HG03378 (cell line): ENCODE measurements at regions not wholly inside any gene's neighbourhood (a gene's known extent, or its start where the extent isn't known, plus 50 kb on each side); places are given as distances from the start of the nearest gene placed in this dataset.
"Not testable (repeated sequence)": the region's sequence is repeated elsewhere in the genome, so short reads cannot be mapped to it uniquely, and the experiment has no call there.

Experiments used
- ATAC-seq: cut with Tn5 transposase; IDR thresholded peaks from one replicate; pipeline ENCODE4 v1.9.1; 2021; ENCODE audit warnings: mild to moderate bottlenecking, moderate library complexity; ENCODE audit not compliant: unreplicated experiment

- no peak for ATAC-seq
These were observed 789.4 kb downstream of the EPHA4 start for GRCh38 chr2:220782609-220783113.

DNA sequence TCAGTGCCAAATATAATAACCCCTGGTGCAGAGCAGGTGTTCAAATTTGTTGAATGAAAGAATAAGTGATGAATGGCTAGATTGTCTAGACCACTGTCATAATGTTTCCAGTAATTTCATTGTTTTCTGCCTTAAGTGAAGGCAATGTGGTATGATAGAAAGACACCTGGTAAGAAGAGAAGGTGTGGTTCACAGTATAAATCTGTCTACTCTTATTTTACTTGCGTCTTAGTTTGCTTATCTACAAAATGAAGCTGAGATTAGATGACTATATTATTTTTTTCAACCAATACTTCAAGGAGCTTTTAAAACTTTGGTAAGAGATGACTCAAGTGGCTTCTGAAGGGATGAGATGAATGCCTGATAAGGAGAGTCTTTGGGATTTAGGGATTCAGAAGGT is 788.4 kb downstream of the EPHA4 start:
- ATAC-seq: no peak

- no peak for ATAC-seq
These were observed 786.9 kb downstream of the EPHA4 start for GRCh38 chr2:220785178-220785577.

DNA sequence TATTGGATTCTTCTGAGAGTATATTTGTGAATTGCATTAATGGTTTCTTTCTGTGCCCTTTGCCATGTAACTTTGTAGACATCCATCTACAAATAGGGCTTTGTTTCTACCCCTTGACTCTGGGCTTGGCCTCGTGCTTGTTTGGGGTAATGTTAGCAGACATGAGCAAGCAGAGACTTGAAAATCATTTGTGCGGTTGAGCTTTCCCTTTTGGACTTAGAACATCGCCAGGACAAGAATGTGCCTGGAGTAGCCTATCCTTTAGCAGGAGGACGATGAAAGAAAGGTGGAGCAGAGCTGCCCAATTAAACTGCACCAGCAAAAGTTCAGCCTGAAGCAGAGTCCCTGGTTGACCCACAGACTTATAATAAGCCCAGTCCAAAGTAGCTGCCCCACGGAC is 785.9 kb downstream of the EPHA4 start:
- ATAC-seq: no peak

DNA sequence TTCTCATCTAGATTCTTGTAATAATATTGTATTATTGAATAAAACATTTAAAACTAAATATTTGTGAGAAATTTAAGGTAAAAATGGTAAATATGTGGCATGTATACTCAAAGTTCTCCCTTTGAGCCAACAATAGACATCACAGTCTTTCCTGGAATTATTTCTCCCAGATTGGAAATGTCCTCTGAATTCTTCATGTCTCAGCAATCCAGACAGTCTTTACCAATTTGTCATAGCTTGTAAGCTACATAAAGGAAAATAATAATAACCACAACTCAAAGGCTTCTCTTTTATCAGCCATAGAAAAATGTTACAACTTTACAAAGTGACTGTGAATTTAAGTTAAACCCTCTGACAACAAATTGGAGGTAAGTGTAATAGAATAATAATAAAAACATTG is 784.9 kb downstream of the EPHA4 start:
- ATAC-seq: no peak

- ATAC-seq: no peak
These were observed 782.1 kb downstream of the EPHA4 start for GRCh38 chr2:220789961-220790360.

DNA sequence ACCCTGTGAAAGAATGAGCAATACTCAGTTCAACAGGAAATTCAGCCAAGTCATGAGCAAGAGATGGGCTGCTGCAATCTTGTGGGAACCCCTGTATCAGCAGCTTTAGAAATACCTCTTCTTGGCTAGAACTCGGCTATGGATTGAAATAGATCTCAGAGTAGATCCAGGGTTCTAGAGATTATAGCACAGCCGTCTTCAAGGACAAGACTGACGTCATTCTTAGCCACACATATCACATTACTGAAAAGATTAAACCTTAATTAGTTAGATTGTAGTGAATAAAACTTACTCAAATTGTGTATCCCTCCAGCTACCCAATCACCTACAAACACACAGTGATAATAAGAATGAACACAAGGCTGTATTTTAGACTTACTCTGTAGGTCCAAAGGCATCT is 776.4 kb downstream of the EPHA4 start:
- no peak for ATAC-seq

DNA sequence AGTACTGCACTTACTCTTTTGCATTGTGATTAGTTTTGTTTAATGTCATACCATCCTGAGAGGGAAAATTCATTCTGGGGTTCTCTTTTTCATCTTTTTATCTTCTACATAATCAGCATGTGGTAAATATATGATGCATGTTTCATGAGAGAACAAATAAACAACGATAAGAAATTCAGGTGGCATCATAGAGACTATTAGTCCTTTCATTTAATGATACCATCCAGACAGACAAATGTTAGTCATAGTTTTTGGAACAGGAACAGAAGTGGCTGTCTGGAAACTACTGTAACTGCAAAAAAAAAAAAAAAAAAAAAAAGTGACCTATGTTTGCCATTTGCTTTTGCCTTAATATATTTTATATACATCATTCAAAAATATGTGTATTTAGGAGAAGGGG is 761.0 kb downstream of the EPHA4 start:
- ATAC-seq: no peak

DNA sequence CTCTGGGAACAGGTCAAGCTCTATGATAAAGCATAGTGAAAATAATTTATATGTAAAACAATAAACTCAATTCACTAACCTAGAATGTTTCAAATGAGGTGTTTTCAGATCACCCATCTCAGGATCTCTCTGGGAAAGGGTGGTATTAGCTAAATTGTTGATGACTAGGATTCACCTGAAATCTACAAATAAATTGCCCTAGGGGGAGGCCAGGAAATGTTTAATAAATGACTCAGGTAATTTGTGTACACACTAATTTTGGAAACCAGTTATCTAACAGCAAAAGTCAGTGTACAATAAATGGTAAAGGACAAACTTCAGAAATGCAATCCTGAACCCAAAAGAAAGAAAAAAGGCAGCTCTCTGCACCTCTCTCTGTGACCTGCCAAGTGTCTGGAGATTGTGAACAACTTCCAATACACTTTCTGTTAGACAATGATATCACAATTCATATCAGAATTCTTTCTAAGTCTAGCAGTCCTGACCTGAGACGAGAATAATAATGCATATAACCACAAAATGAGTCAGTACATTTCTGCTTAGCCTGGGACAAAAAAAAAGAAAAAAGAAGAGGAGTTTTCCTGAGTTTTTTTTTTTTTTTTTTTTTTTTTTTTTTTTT is 760.0 kb downstream of the EPHA4 start:
- ATAC-seq: no peak

DNA sequence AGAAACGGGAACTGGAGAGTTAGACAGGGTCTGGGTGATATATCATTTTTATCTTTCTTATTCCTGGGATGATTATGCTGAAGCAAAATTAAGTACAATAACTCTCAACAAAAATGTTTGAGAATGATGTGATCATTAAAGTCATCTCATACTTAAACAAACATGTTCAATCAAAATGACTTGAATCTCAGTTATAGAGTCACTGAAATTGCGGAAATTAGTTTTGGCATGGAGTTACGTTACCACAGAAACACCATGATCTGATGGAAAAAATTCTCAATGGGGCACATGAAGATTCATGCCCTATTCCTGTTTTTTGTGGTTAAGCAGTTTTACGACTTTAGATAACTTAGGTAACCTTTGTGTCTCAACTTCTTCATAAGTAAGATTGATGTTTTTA is 757.7 kb downstream of the EPHA4 start:
- no peak for ATAC-seq

DNA sequence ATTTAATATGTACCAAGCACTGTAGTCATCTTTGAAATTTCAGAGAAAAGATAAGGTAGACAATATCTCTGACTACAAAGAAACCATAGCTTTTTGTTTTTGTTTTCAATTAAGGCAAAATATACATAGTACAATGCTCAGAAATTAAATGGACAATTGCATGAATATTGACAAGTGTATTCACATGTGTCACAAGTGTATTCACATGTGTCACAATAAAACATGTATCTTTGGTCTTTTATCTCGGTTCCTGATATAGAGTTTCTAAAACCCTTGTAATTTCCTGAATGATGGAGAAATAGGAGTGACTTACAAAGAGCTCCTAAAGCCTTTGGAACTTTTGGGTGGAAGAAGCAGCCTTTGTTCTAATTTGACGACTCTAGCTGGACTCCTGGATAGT is 756.4 kb downstream of the EPHA4 start:
- ATAC-seq: no peak

- ATAC-seq: no peak
These were observed 750.4 kb downstream of the EPHA4 start for GRCh38 chr2:220821683-220822082.

DNA sequence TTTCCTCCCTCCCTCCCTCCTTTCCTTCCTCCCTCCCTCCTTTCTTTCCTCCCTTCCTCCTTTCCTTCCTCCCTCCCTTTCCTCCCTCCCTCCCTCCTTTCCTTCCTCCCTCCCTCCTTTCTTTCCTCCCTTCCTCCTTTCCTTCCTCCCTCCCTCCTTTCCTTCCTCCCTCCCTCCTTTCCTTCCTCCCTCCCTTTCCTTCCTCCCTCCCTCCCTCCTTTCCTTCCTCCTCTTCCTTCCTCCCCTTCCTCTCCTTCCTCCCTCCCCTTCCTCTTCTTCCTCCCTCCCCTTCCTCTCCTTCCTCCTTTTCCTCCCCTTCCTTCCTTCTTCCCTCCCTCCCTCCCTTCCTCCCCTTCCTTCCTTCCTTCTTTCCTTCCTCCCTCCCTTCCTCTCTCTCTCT is 748.5 kb downstream of the EPHA4 start:
- not testable (repeated sequence) for ATAC-seq

- ATAC-seq: no peak
These were observed 738.7 kb downstream of the EPHA4 start for GRCh38 chr2:220833446-220833845.

DNA sequence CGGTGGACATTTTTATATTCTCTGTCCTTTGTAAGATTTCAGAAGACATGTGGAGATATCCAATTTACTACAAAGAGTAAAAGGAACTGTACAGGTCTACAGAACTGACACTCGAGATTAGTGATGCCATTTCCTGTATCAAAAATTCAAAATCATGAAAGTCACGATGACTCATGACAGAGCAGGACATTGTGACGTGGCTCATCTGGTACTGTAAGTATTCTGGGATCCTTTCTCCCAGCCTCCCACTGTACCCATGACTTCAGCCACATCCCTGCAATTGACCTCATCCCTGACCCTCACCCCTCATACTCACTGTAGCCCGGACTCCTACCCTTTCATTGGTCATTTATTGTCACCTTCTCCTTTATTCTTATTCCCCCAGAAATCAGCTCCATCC is 736.5 kb downstream of the EPHA4 start:
- no peak for ATAC-seq

DNA sequence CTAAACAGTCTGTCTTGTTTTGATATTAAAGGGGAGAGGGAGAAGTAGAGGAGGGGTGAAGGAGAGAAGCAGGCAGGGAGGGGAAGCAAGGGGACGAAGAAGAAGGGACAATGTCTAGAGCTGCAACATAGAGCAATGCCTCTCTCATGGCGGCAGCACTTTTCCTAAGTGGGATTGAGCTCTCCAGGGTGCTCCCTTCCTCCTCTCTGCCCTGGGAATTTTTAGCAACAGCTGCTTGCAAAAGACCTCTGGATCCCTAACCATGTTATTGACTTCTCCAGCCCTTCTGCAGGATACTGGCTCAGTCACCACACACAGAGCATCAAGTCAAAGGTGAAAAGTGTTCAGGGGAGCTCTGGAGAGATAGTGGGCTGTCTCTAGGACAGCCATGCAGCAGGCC is 734.9 kb downstream of the EPHA4 start:
- ATAC-seq: no peak

GRCh38 chr2:220842901-220843665 is 729.0 kb downstream of the EPHA4 start:
- no peak for ATAC-seq

- no peak for ATAC-seq
These were observed 726.3 kb downstream of the EPHA4 start for GRCh38 chr2:220845766-220846273.

GRCh38 chr2:220847006-220847405 is 725.1 kb downstream of the EPHA4 start:
- ATAC-seq: no peak

- ATAC-seq: no peak
These were observed 724.5 kb downstream of the EPHA4 start for GRCh38 chr2:220847589-220847988.

DNA sequence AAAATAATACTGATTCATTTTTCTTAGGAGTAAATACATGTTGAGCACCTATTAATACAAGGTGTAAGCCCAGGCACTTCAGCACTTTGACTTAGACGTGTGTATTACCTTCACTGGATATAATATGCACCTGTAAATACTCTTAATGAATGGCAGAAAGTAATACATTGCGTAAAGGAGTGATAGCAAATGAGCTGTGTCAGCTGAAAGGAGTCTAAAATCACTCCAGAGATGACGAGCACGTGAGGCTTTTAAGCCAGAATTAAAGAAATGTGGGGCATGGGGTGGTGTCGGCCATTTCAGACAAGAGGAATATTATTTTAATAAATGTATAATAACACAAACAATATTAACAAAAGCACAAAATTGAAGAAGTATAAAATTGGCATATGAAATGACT is 722.7 kb downstream of the EPHA4 start:
- ATAC-seq: no peak

- ATAC-seq: no peak
These were observed 722.0 kb downstream of the EPHA4 start for GRCh38 chr2:220850116-220850515.
